ENCODE measurements at regions not wholly inside any gene's neighbourhood (a gene's known extent, or its start where the extent isn't known, plus 50 kb on each side); places are given as distances from the start of the nearest gene placed in this dataset.

DNA sequence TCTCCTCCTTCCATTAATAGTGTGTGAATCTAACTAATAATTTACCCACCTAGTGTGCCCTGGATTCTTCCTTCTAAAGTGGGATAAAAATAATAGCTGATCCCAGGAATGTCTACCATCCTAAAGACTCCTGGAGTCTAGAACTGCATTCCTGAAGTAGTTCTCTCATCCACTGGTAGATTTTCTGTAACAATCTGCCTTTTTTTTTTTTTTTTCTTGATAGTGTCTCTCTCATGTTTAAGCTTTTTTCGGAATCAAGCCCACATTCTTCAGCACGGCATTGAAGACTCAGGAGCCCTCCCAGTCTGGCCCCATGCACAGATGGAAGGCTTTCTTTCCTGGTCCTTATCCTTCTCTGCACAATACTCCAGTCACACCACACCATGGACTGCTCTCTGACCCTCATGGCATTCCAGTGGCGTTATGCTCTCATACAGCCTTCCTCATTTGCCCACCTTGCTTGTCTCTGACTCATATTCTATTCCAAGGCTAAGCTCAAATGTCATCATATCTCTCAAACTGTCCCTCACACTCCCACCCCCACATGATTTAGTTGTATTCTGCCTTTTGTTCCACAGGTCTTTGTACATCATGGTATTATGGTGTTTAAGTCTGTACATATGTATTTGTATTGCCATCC, 68.7 kb upstream of the FRY start:
- no peak for ATAC-seq

DNA sequence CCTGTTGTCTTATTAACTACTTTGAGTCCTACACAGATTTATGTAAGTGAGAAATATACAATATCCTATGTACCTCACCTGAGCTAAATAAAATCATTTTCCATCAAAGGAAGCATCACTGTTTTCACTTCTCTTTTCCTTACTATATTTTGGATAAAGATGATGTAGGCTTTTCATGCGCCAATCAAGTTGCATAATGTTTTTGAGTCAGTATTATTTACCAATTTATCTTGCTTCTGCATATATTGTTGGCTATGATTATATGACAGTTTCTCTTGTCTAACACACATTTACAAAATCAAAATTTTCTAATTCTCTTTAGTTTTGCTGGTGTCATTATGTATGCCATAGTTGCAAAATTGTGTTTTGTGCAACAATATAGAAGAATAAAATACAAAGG, 67.9 kb upstream of the FRY start:
- no peak for ATAC-seq

DNA sequence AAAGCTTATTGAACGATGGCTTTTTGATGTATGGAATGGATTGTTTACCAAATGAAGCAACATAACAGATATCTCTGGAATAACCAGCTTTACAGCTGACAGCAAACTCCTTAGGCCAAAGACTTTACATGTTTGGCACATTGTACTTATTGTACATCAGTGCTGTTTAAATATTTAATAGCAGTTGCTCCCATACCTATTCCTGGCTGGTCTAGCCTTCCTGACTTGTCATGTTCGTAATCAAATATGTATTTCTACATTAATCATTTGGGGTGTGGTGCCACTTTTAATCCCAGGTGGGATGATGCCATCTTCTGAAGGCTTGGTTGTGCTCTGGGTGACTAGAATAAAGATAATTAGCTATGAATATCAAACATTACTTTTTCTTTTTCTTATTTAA, 67.4 kb upstream of the FRY start:
- peak; percentile 84 for ATAC-seq

DNA sequence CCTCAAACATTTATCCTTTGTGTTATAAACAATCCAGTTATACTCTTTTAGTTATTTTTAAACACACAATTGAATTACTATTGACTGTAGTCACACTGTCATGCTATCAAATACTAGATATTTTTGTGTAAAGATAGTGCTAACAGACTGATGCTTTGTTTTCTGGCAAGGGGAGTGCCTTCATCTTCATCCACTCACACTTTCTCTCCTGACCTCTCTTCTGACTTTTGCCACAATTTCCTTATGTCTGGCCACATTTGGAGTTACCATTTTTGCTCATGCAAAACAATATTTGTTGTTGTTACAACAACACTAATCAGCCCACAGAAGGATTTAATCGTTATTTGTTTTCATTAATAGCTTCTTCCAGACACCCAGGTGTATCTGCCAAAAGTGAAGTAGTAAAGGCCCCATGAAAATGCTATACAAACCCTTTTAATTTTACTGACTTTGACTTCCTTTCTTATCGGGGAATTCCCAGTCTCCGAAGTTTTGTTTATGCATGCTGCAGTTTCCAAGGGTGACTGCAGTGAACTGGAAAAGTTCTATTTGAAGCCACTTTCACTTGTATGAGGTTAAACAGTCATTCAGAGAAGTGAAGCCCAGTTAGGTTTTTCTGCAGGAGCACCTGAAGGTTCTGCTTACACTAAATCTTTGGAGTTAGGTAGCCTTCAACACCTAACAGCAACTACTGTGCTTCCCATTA, 66.1 kb upstream of the FRY start:
- no peak for ATAC-seq

DNA sequence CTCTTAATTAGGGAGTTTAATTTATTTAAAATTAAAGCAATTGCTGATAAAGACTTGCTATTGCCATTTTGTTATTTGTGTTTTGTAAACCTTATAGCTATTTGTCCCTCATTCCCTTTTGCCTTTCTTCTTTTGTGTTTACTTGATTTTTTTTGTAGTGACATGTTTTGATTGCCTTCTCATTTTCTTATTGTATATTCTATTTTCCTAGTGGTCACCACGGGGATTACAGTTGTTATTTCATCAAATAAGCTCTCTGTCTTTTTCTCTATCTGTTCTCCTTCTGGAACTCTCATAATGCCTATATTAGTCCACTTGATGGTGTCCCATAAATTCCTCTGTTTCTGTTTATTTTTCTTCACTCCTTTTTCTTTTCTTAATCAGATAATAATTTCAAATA, 64.4 kb upstream of the FRY start:
- no peak for ATAC-seq

DNA sequence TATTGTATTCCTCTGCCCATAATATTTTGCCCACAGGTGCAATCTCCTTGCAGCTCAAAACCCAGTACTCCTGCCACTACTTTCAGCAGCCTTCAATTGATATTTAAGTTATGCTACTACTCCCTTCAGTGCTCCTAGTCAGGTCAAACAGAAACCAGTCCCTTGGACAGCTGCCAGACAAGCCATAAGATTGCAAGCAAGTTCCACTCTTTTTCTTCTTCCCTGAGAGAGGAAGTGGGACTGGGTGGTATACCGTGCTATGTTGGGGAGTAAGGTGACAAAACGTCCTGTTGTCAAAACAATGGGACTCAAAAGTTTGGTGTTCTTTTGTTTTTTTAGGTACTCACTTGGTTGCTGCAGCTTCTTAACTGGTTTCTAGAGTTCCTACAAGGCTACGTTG, 63.1 kb upstream of the FRY start:
- no peak for ATAC-seq

DNA sequence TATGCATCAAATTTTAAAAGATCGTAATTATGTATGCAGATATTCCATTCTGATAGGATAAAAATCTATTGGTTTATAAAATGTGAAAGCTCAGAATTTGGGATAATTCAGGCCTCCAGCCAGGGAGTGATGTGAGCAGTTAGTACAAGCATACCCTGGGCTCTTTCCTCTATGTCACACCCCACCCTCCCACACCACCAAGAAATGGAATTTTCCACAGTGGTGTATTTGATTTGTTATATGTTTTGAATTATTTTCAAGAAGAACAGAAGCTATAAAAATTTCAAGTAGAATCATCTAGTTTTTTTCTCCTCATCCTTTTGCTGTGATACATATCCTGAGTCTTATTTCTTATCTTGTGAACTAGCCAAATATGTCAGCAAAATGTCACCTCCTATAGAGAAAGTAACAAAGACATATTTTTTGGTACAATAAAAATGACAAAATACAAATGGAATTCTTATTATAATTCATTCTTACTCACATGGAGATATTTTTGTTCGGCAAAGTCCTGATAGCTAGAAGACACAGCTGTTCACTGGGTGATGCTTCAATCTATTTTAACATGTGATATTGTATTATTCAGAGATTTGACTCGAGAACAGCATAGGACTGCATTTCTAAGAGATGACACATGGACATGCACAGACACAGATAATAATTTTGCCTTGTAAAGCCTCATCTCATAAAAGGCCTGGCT, 61.2 kb upstream of the FRY start:
- ATAC-seq: no peak

DNA sequence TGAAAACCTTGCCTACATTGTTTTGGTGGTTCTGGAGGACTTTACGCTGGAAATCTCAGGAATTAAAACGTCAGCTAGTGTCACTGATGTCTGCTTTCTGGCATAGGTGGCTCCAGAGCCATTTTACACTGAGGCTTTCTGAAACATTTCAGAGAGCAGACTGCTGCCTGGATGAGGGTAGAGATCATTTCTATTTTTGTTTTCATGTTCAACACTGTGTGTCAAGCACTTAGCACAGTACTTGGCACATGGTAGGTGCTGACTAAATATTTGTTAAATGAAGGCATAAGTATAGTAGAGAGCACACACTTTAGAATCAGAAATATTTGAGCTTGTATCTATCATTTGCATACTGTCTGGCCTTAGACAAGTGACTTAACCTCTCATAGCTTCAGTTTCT, 59.1 kb upstream of the FRY start:
- no peak for ATAC-seq

DNA sequence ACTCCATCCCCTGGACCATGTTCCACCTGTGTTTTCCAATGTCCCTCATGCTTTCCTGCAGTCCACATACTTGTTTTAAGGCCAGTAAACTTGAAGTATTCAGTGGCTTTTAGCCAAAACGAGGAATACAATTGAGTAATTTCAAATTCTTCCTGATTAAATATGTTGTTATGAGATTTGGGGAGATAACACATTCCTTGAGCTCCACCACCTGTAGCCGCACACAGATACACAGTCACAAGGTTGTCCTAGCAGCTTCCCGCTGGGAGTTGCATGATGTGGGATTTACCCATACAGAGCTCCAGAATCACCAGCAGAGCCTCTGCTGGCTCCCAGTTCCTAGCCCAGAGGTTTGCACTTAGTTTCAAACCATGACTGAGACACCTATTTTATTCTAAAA, 53.6 kb upstream of the FRY start:
- ATAC-seq: no peak

DNA sequence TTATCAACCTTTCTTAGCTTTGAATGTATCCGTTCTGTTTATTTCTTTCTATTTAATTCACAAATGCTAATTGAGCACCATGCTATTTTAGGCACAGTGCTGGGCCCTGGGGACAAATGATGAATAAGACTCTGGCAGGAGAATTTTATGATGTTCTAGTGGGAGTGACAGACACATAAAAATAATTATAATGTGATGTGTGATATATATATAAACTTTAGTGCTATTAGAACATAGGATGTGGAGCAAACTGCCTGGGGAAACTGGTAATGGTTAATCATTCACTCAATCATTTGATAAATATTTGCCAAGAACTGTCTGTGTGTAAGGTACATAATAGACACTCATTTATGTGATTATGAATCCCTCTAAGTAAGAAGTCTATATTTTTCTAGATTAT, 50.7 kb upstream of the FRY start:
- no peak for ATAC-seq

All from esophagus mucosa (tissue), 1 donor.